ENCODE measurements at regions not wholly inside any gene's neighbourhood (a gene's known extent, or its start where the extent isn't known, plus 50 kb on each side); places are given as distances from the start of the nearest gene placed in this dataset.

DNA sequence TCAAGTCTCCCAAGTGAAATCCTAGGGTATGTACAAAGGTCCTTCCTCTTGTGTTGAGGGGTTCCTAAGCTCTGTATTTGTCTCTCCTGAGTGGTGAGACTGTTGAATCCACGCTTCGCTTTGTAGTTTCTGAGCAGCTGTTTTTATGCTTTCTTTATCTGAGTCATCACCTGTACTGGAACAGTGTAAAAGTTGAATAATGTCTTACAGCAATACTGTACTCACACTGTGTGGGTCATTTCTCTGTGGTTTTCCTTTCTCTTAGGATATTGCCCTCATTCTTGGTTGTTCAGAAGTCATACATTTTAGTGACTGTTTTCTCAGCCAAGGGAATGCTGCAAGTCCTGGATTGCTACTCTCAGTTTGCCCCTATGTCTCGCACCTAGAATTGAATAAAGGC lies 1596.6 kb downstream of the SLITRK5 start:
- DNase-seq = no peak

DNA sequence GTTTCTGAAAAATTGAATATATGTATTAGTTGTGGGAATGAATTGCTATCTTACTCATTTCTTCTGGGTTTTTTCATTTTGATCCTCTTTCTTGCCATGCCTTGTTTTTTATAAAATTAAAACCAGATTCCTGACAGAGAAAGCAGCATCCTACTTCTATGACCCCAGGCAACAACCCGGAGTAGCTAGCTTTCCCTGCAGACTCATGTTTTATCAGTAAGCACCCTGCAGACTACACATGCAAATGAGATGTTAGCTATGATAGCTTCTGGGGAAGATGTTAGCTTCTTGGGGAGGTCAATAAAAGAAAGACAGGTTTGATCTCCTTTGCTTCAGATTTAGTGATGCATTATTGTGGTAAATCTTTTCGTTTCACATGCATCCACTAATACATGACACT lies 1598.6 kb downstream of the SLITRK5 start:
- DNase-seq = no peak

DNA sequence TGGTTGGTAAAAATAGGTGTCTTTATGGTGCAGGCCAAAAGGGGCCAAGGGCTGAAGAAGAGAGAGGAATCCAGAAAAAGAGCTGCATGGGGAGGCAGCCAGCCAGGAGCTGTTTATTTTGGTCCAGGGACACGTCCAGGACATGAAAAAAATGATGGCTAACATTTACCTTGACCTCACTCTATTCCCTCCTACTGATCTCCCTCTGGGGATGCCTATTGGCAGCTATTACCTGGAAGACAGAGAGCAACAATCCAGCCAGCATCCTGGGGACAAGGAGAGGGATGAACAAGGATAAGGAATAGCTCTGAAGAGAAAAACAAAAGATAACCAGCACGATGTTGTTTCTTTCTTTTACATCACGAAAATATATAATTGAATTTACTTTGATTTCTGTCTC lies 1599.6 kb downstream of the SLITRK5 start:
- no peak for DNase-seq

GRCh38 chr13:89279374-89279773 lies 1608.2 kb downstream of the SLITRK5 start:
- no peak for DNase-seq

DNA sequence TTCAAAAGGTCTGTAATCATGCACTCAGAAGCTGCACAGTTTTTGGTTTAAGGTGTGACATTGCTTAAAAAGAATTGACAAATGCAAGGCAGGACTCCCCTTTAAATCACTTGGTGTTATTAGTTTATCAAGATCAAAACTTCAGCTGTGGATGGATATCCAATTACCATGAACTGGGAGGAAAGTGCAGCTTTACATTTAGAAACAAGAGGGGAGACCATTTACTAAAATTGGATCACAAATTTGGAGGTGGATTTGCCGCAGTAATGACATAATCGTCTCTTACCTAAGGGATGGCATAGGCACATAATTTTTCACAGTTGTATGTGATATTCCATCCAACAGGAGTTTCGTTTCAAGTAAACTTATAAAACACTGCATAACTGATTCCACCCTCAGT lies 1610.2 kb downstream of the SLITRK5 start:
- no peak for DNase-seq

- DNase-seq = no peak
Observed at GRCh38 chr13:89282241-89282640, 1611.1 kb downstream of the SLITRK5 start.

GRCh38 chr13:89287381-89287780 lies 1616.2 kb downstream of the SLITRK5 start:
- no peak for DNase-seq

GRCh38 chr13:89294115-89294867 lies 1623.1 kb downstream of the SLITRK5 start:
- DNase-seq = no peak

DNA sequence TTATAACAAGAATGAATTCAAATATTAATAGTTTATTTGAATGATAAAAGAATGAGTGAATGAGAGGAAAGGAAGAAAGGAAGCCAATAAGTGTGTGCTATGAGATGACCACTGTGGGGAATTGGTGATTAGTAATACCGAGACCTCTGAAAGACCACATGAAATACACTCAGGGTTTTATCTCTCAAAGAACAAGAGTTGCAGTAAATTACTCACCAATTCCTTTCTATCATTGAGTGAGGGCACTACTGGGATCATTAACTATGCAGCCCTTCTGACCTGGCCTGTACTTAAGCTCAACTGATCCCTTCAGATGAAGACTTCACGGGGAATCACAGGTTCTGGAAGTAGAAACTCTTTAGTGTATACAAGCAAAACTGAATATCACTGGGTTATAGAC lies 1636.1 kb downstream of the SLITRK5 start:
- DNase-seq = no peak

DNA sequence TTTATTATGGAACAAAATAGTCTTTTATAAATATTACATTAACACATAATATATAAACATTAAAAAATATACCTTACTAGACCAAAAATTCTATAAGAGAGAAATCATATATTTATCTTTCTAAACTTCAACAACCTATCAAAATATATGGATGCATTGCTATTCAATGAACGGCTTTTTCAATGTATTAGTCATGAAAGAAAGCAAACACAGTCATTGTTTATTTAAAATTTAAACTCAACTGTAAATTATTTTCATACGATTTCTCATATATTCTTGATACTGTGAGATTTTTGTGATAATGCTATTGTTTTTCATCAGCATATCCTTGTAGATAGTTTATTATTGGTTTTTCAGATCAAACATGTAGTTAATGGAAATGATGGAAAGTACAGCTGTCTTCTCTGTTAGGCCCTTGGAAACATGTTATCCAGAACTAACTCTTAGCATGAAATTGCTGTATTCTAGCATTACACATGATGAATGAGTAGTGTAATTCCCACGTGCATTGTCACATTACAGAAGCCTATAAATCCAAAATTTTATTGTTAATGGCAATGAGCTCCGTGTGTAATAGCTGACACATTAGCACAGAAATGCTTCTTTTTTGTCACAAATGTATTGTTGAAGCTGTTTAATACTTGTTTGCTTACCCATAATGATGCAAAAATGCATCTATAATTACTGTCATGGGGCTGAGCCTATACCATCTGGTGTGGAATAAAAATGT lies 1639.9 kb downstream of the SLITRK5 start:
- DNase-seq = no peak

DNA sequence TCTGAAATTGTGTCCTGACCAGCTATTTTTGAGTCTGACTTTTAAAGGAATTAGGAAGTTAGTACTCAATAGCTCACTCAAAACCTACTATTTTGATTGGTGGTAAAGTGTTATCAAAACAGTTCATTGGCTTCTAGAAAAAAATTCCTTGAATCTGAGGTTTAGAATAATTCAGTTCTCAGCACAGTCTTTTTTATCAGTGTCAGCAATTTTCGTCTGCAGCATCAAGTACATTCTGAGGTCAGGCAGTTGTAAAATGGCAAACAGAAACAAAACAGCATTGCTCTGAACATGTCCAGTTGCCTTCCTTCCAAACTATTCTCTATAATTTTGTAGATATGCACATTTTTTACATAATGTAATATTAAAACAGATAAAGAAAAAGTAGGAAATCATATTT lies 1644.1 kb downstream of the SLITRK5 start:
- peak; percentile 41 for DNase-seq

DNA sequence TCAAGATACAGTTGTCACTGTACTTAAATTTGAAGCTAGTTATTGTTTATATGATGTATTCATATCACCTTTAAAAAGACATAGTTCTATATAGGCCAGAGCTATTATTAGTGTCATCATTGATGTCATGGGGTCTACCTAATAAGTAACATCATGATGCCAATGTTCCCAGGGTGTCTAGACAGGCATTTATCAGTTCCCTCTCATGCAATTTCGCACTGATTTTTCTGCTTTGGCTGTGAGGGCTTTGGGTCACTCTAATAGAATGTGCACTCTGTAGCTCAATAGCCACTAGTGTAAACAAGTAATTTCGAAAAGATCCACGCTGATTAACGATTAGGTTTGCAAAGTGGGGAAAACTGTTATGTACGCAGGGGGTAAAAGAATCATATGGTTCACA lies 1651.3 kb downstream of the SLITRK5 start:
- no peak for DNase-seq

DNA sequence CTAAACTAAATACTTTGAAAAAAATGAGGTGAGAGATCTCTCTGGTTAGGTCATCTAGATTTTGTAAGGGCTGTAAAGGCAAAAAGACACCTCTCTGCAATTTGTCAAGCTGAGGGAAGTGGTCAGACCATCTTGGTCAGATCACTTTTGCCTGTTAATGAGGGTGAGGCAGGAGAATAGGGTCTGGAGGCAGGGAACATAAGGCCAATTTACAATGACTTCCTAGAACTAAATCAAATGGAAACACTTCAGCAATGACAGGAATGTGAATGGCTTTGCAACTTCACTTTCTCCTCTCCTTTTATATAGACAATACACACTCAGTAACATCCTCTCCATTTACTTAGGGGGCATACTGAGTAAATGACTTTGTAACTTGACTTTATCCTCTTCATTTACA lies 1653.4 kb downstream of the SLITRK5 start:
- no peak for DNase-seq

DNA sequence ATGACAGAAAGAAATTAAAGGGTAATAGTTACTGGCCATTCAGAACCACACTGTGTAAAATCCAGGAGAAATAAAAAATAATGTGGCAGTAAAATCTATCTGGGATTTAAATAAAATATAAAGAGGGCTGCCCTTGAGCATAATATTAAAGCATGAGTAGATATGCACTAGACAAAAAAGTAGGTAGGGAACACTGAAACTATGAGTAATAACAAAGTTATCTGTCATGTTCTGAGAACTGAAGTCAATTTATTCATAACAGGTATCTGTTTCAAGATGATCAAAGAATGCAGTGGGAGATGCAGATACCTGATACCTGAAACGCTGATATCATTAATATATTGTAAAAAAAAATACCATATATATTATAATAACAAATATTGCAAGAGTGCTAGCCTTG lies 1672.0 kb downstream of the SLITRK5 start:
- DNase-seq = no peak

DNA sequence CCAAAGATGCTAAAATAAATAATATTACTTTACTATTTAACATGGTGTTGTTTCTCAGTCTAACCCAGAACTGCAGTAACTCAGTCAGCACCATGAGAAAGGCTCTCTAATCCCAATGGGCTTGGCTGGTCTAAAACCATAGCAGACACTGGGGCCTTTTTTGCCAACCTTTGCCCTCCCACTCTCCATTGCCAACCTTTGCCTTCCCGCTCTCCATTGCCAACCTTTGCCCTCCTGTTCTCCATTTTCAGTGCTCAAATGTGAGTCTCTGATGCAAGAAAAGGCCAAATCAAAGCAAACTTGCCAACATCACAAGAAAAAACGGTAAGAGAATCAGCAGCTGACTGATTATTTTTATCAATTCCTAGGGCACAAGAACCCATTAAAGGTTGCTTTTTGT lies 1681.2 kb downstream of the SLITRK5 start:
- no peak for DNase-seq

- DNase-seq = peak; percentile 41
Observed at GRCh38 chr13:89361909-89362308, 1690.7 kb downstream of the SLITRK5 start.

DNA sequence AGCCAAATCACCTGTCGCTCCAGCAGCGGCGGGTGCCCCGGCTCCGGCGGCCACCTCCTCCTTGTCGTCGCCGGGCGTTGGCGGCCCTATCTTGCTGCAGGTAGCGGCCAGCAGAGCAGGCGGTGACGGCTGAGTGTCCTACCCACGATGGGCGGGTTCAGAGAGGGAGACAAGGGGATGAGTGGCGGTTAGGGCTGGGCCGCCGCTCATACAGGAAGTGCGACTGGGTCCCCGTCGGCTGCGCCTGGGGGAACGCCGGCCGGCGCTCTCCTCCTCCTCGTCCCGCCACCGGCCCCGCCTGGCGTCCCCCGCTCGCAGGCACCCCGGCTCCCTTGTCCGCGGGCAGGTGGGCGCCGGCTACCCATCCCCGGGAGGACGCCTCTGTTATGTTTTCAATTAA lies 1692.0 kb downstream of the SLITRK5 start:
- DNase-seq = no peak

- DNase-seq = no peak
Observed at GRCh38 chr13:89372193-89372592, 1701.0 kb downstream of the SLITRK5 start.

GRCh38 chr13:89375839-89376238 lies 1704.7 kb downstream of the SLITRK5 start:
- no peak for DNase-seq

- DNase-seq = peak; percentile 73
Observed at GRCh38 chr13:89380101-89380500, 1708.9 kb downstream of the SLITRK5 start.

- DNase-seq = no peak
Observed at GRCh38 chr13:89382981-89383380, 1711.8 kb downstream of the SLITRK5 start.

DNA sequence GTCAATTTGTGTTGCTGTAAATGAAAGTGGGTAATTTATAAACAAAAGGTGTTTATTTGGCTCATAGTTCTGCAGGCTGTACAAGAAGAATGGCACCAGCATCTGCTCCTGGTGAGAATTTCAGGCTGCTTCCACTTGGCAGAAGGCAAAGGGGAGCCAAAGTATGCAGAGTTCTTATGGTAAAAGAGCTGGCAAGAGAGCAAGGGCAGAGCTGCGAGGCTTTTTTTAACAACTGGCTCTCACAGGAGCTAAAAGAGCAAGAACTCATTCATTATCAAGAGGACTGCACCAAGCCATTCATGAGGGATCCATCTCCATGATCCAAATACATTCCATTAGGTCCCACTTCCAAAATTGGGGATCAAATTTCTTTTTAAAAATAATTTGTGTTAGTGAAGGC lies 1712.7 kb downstream of the SLITRK5 start:
- no peak for DNase-seq

DNA sequence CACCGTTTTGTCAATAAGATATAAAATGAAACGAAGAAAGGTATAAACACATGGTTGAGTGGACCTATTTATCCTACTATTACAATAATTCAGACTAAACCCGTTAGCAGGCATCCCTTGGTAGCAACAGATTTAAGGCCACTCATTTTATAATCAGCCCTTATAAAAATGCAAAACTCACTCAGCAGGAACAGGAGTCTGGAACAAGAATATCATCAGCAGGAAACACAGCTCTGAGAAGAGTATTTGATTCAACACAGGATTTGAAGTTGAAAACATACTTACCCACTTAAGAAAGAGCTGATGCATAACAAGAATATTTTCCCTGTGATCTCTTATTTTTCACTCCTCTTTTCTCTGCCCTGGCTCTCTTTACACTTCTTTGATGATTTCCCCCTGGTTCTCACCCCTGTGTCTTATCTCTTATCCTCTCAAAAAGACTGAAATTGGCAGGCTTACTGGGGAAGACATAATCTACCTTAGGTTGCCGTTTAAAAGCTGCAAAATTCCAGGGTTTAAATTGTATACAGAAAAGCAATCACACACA lies 1722.7 kb downstream of the SLITRK5 start:
- no peak for DNase-seq

- peak; percentile 92 for DNase-seq
Observed at GRCh38 chr13:89401264-89401675, 1730.1 kb downstream of the SLITRK5 start.

All from OCI-M1 (cell line).